ENCODE measurements at regions not wholly inside any gene's neighbourhood (a gene's known extent, or its start where the extent isn't known, plus 50 kb on each side); places are given as distances from the start of the nearest gene placed in this dataset.

GRCh38 chr5:36355516-36355915, 53.8 kb upstream of the RANBP3L start:
- Histone ChIP-seq H3K4me3 (ENCODE audit: low read depth, low read length) (no peak overlapping the region), H3K36me3 (ENCODE audit: control insufficient read depth, insufficient read depth, low read length) (no peaks in the 10 kb centered on the region), H3K27me3 (ENCODE audit: control insufficient read depth, insufficient read depth, low read length) (no peaks in the 10 kb centered on the region)
- TF ChIP-seq CTCF (IDR thresholded peaks at IDR 0.05; ENCODE audit: insufficient read depth, low read length, poor library complexity, severe bottlenecking) = no peak
- DNase-seq (ENCODE audit: low read depth) = no peak

GRCh38 chr5:36356915-36357314, 55.2 kb upstream of the RANBP3L start:
- DNase-seq (ENCODE audit: low read depth) = no peak
- Histone ChIP-seq H3K27me3 (ENCODE audit: control insufficient read depth, insufficient read depth, low read length) (no peaks in the 10 kb centered on the region), H3K36me3 (ENCODE audit: control insufficient read depth, insufficient read depth, low read length) (no peaks in the 10 kb centered on the region), H3K4me3 (ENCODE audit: low read depth, low read length) (no peak overlapping the region)
- TF ChIP-seq CTCF (IDR thresholded peaks at IDR 0.05; ENCODE audit: insufficient read depth, low read length, poor library complexity, severe bottlenecking) = no peak

GRCh38 chr5:36357391-36357975, 55.8 kb upstream of the RANBP3L start:
- no peak for DNase-seq (ENCODE audit: low read depth)

GRCh38 chr5:36359267-36359666, 57.6 kb upstream of the RANBP3L start:
- no peak overlapping the region for H3K4me3 ChIP-seq (ENCODE audit: low read depth, low read length)
- H3K27me3 ChIP-seq (ENCODE audit: control insufficient read depth, insufficient read depth, low read length) = no peaks in the 10 kb centered on the region
- TF ChIP-seq CTCF (IDR thresholded peaks at IDR 0.05; ENCODE audit: insufficient read depth, low read length, poor library complexity, severe bottlenecking) = no peak
- no peaks in the 10 kb centered on the region for H3K36me3 ChIP-seq (ENCODE audit: control insufficient read depth, insufficient read depth, low read length)
- no peak for DNase-seq (ENCODE audit: low read depth)

More at GRCh38 chr5:36357391-36357975, 55.8 kb upstream of the RANBP3L start:
- H3K27me3 ChIP-seq (ENCODE audit: control insufficient read depth, insufficient read depth, low read length) = no peaks in the 10 kb centered on the region
- H3K36me3 ChIP-seq (ENCODE audit: control insufficient read depth, insufficient read depth, low read length) = no peaks in the 10 kb centered on the region
- H3K4me3 ChIP-seq (ENCODE audit: low read depth, low read length) = no peak overlapping the region
- no peak for TF ChIP-seq CTCF (IDR thresholded peaks at IDR 0.05; ENCODE audit: insufficient read depth, low read length, poor library complexity, severe bottlenecking)

GRCh38 chr5:36360307-36360706, 58.6 kb upstream of the RANBP3L start:
- H3K36me3 ChIP-seq (ENCODE audit: control insufficient read depth, insufficient read depth, low read length) = no peaks in the 10 kb centered on the region
- no peak for TF ChIP-seq CTCF (IDR thresholded peaks at IDR 0.05; ENCODE audit: insufficient read depth, low read length, poor library complexity, severe bottlenecking)
- H3K4me3 ChIP-seq (ENCODE audit: low read depth, low read length) = no peak overlapping the region
- DNase-seq (ENCODE audit: low read depth) = no peak
- H3K27me3 ChIP-seq (ENCODE audit: control insufficient read depth, insufficient read depth, low read length) = no peaks in the 10 kb centered on the region

GRCh38 chr5:36363101-36363500, 61.4 kb upstream of the RANBP3L start:
- H3K36me3 ChIP-seq (ENCODE audit: control insufficient read depth, insufficient read depth, low read length) = no peaks in the 10 kb centered on the region
- peak; percentile 21 for DNase-seq (ENCODE audit: low read depth)
- no peak overlapping the region for H3K4me3 ChIP-seq (ENCODE audit: low read depth, low read length)
- no peaks in the 10 kb centered on the region for H3K27me3 ChIP-seq (ENCODE audit: control insufficient read depth, insufficient read depth, low read length)
- TF ChIP-seq CTCF (IDR thresholded peaks at IDR 0.05; ENCODE audit: insufficient read depth, low read length, poor library complexity, severe bottlenecking) = no peak

Data from kidney epithelial cell (primary cell).